Calu3 (cell line): ENCODE measurements at regions not wholly inside any gene's neighbourhood (a gene's known extent, or its start where the extent isn't known, plus 50 kb on each side); places are given as distances from the start of the nearest gene placed in this dataset.

Experiments used
- BruUV-seq: library from RNA; stranded (reverse); fragments of 400-500 nt; replicated peaks from 2 replicates; lab custom pipeline; 2021; lab: Mats Ljungman, UMichigan
- CTCF ChIA-PET: fragments of 300-600 bp; sonication (Branson Sonifier 250); formaldehyde crosslinking; loops from one replicate; lab custom pipeline; 2022; ENCODE audit warnings: antibody characterized with exemption; lab: Charles Lee
- DNase-seq: peaks from one replicate; pipeline ENCODE4 v3.0.0; 2022
- H3K27ac Mint-ChIP-seq: one replicate; pipeline ENCODE4 v1.8.0; 2022; ENCODE audit warnings: mixed read lengths; ENCODE audit not compliant: unreplicated experiment
- H3K27me3 Mint-ChIP-seq: one replicate; pipeline ENCODE4 v1.8.0; 2022; ENCODE audit warnings: mixed read lengths; ENCODE audit not compliant: unreplicated experiment
- H3K36me3 Mint-ChIP-seq: one replicate; pipeline ENCODE4 v1.8.0; 2022; ENCODE audit warnings: mild to moderate bottlenecking, moderate library complexity, mixed read lengths; ENCODE audit not compliant: insufficient read depth, unreplicated experiment
- H3K4me1 Mint-ChIP-seq: one replicate; pipeline ENCODE4 v1.8.0; 2022; ENCODE audit warnings: mild to moderate bottlenecking, low read depth, mixed read lengths; ENCODE audit not compliant: unreplicated experiment
- H3K4me3 Mint-ChIP-seq: one replicate; pipeline ENCODE4 v1.8.0; 2022; ENCODE audit warnings: mild to moderate bottlenecking, low read depth, moderate library complexity, mixed read lengths; ENCODE audit not compliant: unreplicated experiment
- H3K9me3 Mint-ChIP-seq: one replicate; pipeline ENCODE4 v1.8.0; 2022; ENCODE audit warnings: low read depth, mixed read lengths; ENCODE audit not compliant: unreplicated experiment
- intact Hi-C: fragments of 100-400 bp; cut with micrococcal nuclease; formaldehyde crosslinking; loops from one replicate; pipeline ENCODE4 v1.10.0; 2022; ENCODE audit not compliant: unreplicated experiment
- TF ChIP-seq, protein P1 (sequence below): fragments of 200-600 bp; IDR thresholded peaks from one replicate; pipeline ENCODE4 v1.8.0; 2022; ENCODE audit warnings: antibody characterized with exemption; ENCODE audit not compliant: unreplicated experiment

- Mint-ChIP-seq H3K27ac (no peak overlapping the region), H3K27me3 (no peaks in the 10 kb centered on the region), H3K36me3 (no peaks in the 10 kb centered on the region), H3K4me3 (no peak overlapping the region), H3K9me3 (no peaks in the 10 kb centered on the region), H3K4me1 (no peaks in the 10 kb centered on the region)
- BruUV-seq, result no TSS peak
- CTCF ChIA-PET, result interaction anchor here (0.7 kb wide), 1 partner anchor 366 kb away, joined by 3 read pairs; no protein-coding TSS in a partner anchor
- intact Hi-C loops, result no loop called here
- DNase-seq, result no peak
- TF ChIP-seq, protein P1, sequence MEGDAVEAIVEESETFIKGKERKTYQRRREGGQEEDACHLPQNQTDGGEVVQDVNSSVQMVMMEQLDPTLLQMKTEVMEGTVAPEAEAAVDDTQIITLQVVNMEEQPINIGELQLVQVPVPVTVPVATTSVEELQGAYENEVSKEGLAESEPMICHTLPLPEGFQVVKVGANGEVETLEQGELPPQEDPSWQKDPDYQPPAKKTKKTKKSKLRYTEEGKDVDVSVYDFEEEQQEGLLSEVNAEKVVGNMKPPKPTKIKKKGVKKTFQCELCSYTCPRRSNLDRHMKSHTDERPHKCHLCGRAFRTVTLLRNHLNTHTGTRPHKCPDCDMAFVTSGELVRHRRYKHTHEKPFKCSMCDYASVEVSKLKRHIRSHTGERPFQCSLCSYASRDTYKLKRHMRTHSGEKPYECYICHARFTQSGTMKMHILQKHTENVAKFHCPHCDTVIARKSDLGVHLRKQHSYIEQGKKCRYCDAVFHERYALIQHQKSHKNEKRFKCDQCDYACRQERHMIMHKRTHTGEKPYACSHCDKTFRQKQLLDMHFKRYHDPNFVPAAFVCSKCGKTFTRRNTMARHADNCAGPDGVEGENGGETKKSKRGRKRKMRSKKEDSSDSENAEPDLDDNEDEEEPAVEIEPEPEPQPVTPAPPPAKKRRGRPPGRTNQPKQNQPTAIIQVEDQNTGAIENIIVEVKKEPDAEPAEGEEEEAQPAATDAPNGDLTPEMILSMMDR, result no peak
Measured at GRCh38 chr3:193023218-193023617, 105.6 kb upstream of the MB21D2 start.

- Mint-ChIP-seq H3K27me3 (no peaks in the 10 kb centered on the region), H3K9me3 (no peaks in the 10 kb centered on the region), H3K4me1 (no peaks in the 10 kb centered on the region), H3K36me3 (no peaks in the 10 kb centered on the region), H3K4me3 (no peak overlapping the region), H3K27ac (no peak overlapping the region)
- intact Hi-C loops, result no loop called here
- BruUV-seq, result no TSS peak
- TF ChIP-seq, protein P1, result no peak
- CTCF ChIA-PET, result interaction anchor here (0.7 kb wide), 1 partner anchor 301 kb away, joined by 7 read pairs; the partner anchor contains the start of gene FGF12
- DNase-seq, result no peak
Measured at GRCh38 chr3:193028258-193028657, 110.6 kb upstream of the MB21D2 start.

DNA sequence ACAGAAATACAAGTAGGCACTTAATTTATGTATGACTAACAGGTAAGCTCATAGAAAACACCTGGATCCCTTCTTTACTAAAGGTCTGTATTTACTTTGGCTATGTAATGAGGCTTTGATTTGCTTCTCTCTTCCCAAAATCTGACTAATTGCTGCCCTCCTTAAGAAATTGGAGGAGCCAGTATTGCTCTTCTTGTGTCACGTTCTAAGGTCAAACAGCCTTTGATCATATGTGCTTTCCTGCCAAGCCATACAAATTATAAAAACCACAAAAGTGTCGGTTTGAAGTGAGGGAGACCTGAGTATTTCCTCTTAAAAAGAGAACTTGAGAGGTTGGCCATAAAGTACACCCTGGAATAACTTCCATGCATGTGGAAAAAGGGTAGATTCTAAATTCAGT is 112.1 kb upstream of the MB21D2 start:
- intact Hi-C loops, result no loop called here
- no TSS peak for BruUV-seq
- H3K4me1 Mint-ChIP-seq, result no peaks in the 10 kb centered on the region

DNA sequence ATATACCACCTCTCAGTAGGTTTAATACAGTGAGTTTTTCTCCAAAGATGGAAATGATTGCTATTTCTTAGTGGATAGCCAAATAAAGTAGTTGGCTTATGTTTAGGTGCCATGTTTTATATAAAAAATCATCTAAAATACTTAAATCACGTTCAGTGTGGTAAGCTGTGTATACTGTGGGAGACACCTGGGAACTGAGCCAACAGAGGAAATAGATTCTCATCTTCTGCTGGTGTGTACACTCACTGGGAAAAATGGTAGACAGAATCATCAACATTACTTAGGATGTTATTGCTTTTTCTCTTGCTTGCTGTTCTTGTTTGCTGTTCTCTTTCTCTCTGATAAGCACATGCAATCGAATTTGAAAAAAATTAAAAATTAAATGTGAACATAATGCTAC is 112.6 kb upstream of the MB21D2 start:
- Mint-ChIP-seq H3K4me1 (no peaks in the 10 kb centered on the region), H3K27ac (no peak overlapping the region), H3K36me3 (no peaks in the 10 kb centered on the region), H3K9me3 (no peaks in the 10 kb centered on the region), H3K4me3 (no peak overlapping the region), H3K27me3 (no peaks in the 10 kb centered on the region)
- intact Hi-C loops, result no loop called here
- CTCF ChIA-PET, result no interaction called here
- no TSS peak for BruUV-seq
- TF ChIP-seq, protein P1, result no peak
- no peak for DNase-seq

More for the DNA sequence above, 112.1 kb upstream of the MB21D2 start:
- no peaks in the 10 kb centered on the region for H3K27me3 Mint-ChIP-seq
- CTCF ChIA-PET, result no interaction called here
- no peak overlapping the region for H3K4me3 Mint-ChIP-seq
- no peaks in the 10 kb centered on the region for H3K36me3 Mint-ChIP-seq
- H3K9me3 Mint-ChIP-seq, result no peaks in the 10 kb centered on the region
- DNase-seq, result no peak
- H3K27ac Mint-ChIP-seq, result no peak overlapping the region
- TF ChIP-seq, protein P1, result no peak
